Body of pancreas (tissue), 4 donors: ENCODE measurements at regions not wholly inside any gene's neighbourhood (a gene's known extent, or its start where the extent isn't known, plus 50 kb on each side); places are given as distances from the start of the nearest gene placed in this dataset.

Source experiments
- CTCF ChIP-seq, 7 experiments: fragments of 450-650 bp in 4 of 7; fragments of 200-600 bp in 3 of 7; sonication (generic) in 3 of 7; IDR thresholded peaks; one replicate each; pipeline ENCODE4 v1.5.1; 2016 to 2019; ENCODE audit warnings: antibody characterized with exemption in 7 of 7
- POLR2A ChIP-seq, 3 donors: fragments of 450-650 bp; IDR thresholded peaks; one replicate each; pipeline ENCODE4 v1.6.1; 2016; ENCODE audit warnings: antibody characterized with exemption in 3 of 3, mild to moderate bottlenecking in 2 of 3

- no peak for TF ChIP-seq POLR2A (IDR thresholded peaks at IDR 0.05)
- TF ChIP-seq CTCF (IDR thresholded peaks at IDR 0.05): no peak
Observed at GRCh38 chr21:31395791-31396190, 51.7 kb upstream of the TIAM1 start.
